OCI-LY1 (cell line): ENCODE measurements at regions not wholly inside any gene's neighbourhood (a gene's known extent, or its start where the extent isn't known, plus 50 kb on each side); places are given as distances from the start of the nearest gene placed in this dataset.

ENCODE experiments used
- EZH2 ChIP-seq: fragments of 200-600 bp; sonication (generic), shearing (Covaris generic); IDR thresholded peaks from 2 replicates; pipeline ENCODE4 v1.8.0; 2017; ENCODE audit warnings: borderline replicate concordance, mixed run types, mild to moderate bottlenecking, antibody characterized with exemption, low read length, moderate library complexity, mixed read lengths
- TF ChIP-seq, protein P1 (sequence below): fragments of 200-600 bp; sonication (generic), shearing (Covaris generic); IDR thresholded peaks from 2 replicates; pipeline ENCODE4 v1.5.1; 2017; ENCODE audit warnings: mild to moderate bottlenecking, antibody characterized with exemption, low read length, moderate library complexity, mixed read lengths

DNA sequence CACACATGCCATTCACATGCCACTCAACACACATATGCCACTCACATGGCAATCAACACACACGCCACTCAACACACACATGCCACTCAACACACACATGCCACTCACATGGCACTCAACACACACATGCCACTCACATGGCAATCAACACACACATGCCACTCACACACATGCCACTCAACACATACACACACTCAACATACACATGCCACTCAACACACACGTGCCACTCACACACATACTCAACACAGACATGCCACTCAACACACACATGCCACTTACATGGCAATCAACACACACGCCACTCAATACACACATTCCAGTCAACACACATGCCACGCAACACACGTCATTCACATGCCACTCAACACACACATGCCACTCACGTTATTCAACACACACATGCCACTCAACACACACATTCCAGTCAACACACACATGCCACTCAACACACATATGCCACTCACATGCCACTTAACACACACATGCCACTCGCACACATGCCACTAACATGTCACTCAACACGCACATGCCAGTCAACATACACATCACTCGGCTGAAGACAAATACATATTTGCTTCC lies 182.9 kb downstream of the NPHP4 start:
- TF ChIP-seq, protein P1, sequence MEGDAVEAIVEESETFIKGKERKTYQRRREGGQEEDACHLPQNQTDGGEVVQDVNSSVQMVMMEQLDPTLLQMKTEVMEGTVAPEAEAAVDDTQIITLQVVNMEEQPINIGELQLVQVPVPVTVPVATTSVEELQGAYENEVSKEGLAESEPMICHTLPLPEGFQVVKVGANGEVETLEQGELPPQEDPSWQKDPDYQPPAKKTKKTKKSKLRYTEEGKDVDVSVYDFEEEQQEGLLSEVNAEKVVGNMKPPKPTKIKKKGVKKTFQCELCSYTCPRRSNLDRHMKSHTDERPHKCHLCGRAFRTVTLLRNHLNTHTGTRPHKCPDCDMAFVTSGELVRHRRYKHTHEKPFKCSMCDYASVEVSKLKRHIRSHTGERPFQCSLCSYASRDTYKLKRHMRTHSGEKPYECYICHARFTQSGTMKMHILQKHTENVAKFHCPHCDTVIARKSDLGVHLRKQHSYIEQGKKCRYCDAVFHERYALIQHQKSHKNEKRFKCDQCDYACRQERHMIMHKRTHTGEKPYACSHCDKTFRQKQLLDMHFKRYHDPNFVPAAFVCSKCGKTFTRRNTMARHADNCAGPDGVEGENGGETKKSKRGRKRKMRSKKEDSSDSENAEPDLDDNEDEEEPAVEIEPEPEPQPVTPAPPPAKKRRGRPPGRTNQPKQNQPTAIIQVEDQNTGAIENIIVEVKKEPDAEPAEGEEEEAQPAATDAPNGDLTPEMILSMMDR: no peak
- TF ChIP-seq EZH2: no peak
